ENCODE measurements at regions not wholly inside any gene's neighbourhood (a gene's known extent, or its start where the extent isn't known, plus 50 kb on each side); places are given as distances from the start of the nearest gene placed in this dataset.

- TF ChIP-seq ZNF274 (IDR thresholded peaks at IDR 0.05; ENCODE audit: low read depth, low read length): no peak
- no peak overlapping the region for H3K4me3 ChIP-seq (ENCODE audit: low read length)
These were observed 190.2 kb upstream of the GBE1 start for GRCh38 chr3:81951636-81952035.

DNA sequence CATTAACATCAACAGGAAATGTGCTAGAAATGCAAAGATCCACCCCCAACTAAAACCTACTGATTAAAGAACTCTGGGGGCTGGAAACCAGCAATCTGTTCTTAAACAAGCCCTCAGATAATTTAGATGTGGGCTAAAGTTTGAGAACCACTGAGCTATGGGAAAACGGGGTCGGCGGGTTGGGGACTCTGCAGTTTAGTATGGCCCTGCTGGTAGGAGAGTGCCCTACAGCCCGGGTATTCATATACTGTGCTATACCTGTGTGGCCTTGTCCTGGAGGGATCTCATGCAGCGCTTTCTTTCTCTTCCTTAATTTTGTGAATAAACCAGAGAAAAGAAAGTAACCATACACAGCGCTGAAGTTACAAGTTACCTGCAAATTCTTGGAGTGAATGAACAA lies 189.7 kb upstream of the GBE1 start:
- TF ChIP-seq ZNF274 (IDR thresholded peaks at IDR 0.05; ENCODE audit: low read depth, low read length): no peak
- no peak overlapping the region for H3K4me3 ChIP-seq (ENCODE audit: low read length)

DNA sequence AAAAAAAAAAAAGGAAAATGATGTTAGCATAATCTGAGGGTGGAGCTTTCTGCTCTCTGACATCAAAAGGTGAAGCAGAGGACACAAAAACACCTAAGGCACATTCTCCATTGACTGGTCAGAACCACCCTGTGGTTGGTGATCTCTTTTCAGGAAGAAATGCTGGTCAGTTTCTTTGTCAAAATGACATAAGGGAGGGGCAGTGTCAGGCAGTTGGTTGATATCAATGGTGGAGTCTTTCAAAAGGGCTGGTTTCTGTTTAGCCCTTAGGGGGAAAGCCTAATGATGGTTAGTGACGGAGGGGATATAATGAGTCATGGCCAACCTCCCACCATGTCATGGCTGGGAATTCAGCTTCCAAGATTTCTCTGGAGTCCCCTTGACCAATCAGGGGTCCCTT lies 185.9 kb upstream of the GBE1 start:
- no peak for TF ChIP-seq ZNF274 (IDR thresholded peaks at IDR 0.05; ENCODE audit: low read depth, low read length)
- H3K4me3 ChIP-seq (ENCODE audit: low read length): no peak overlapping the region

- H3K4me3 ChIP-seq (ENCODE audit: low read length): no peak overlapping the region
- TF ChIP-seq ZNF274 (IDR thresholded peaks at IDR 0.05; ENCODE audit: low read depth, low read length): no peak
These were observed 177.2 kb upstream of the GBE1 start for GRCh38 chr3:81938681-81939080.

DNA sequence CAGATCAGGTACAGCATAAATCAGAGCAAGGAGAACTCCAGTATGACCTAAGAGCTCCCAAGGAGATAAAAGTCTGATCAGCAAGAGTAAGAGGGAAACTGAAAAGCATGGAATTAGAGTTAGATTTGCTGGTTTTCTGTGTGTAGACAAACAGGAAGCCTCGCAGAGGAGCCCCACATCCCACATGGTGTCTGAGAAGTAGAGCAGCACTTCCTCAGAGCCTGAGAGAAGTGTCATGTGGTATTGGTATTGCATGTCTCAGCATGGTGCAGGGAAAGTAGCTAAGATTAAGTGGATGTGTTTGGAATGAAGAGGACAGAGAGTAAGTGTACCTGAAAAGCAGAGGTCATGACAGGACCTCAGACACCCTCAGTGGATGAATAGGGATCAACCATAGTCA lies 175.4 kb upstream of the GBE1 start:
- no peak overlapping the region for H3K4me3 ChIP-seq (ENCODE audit: low read length)
- no peak for TF ChIP-seq ZNF274 (IDR thresholded peaks at IDR 0.05; ENCODE audit: low read depth, low read length)

- no peak for TF ChIP-seq ZNF274 (IDR thresholded peaks at IDR 0.05; ENCODE audit: low read depth, low read length)
- no peak overlapping the region for H3K4me3 ChIP-seq (ENCODE audit: low read length)
These were observed 171.2 kb upstream of the GBE1 start for GRCh38 chr3:81932681-81933080.

- no peak overlapping the region for H3K4me3 ChIP-seq (ENCODE audit: low read length)
- no peak for TF ChIP-seq ZNF274 (IDR thresholded peaks at IDR 0.05; ENCODE audit: low read depth, low read length)
These were observed 170.1 kb upstream of the GBE1 start for GRCh38 chr3:81931265-81932251.

GRCh38 chr3:81929697-81930096 lies 168.3 kb upstream of the GBE1 start:
- H3K4me3 ChIP-seq (ENCODE audit: low read length): no peak overlapping the region
- no peak for TF ChIP-seq ZNF274 (IDR thresholded peaks at IDR 0.05; ENCODE audit: low read depth, low read length)

- no peak for TF ChIP-seq ZNF274 (IDR thresholded peaks at IDR 0.05; ENCODE audit: low read depth, low read length)
- H3K4me3 ChIP-seq (ENCODE audit: low read length): no peak overlapping the region
These were observed 166.4 kb upstream of the GBE1 start for GRCh38 chr3:81927811-81928210.

GRCh38 chr3:81925385-81925784 lies 163.9 kb upstream of the GBE1 start:
- TF ChIP-seq ZNF274 (IDR thresholded peaks at IDR 0.05; ENCODE audit: low read depth, low read length): no peak
- H3K4me3 ChIP-seq (ENCODE audit: low read length): no peak overlapping the region

DNA sequence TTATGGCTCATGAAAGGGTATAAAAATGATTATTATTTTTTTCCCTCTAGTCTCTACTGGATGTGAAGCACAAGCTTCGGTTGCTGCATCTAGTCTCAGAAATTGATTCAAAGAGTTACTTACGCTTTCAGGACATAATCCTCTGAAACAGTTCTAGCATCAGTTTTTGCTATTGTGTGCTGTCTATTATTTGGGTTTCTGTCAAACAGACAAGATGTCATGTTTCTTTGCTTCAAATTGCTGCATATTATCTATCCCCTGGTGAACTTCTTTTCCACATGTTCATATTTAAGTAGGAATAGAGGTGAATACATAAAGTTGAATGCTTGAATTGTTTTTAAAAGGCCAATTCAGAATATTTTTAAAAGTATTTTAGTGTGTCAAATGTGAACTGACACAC lies 161.6 kb upstream of the GBE1 start:
- H3K4me3 ChIP-seq (ENCODE audit: low read length): no peak overlapping the region
- TF ChIP-seq ZNF274 (IDR thresholded peaks at IDR 0.05; ENCODE audit: low read depth, low read length): no peak

- no peak for TF ChIP-seq ZNF274 (IDR thresholded peaks at IDR 0.05; ENCODE audit: low read depth, low read length)
- no peak overlapping the region for H3K4me3 ChIP-seq (ENCODE audit: low read length)
These were observed 161.0 kb upstream of the GBE1 start for GRCh38 chr3:81922404-81922803.

GRCh38 chr3:81920816-81921215 lies 159.4 kb upstream of the GBE1 start:
- TF ChIP-seq ZNF274 (IDR thresholded peaks at IDR 0.05; ENCODE audit: low read depth, low read length): no peak
- H3K4me3 ChIP-seq (ENCODE audit: low read length): no peak overlapping the region

GRCh38 chr3:81916890-81917289 lies 155.4 kb upstream of the GBE1 start:
- H3K4me3 ChIP-seq (ENCODE audit: low read length): no peak overlapping the region
- TF ChIP-seq ZNF274 (IDR thresholded peaks at IDR 0.05; ENCODE audit: low read depth, low read length): no peak

DNA sequence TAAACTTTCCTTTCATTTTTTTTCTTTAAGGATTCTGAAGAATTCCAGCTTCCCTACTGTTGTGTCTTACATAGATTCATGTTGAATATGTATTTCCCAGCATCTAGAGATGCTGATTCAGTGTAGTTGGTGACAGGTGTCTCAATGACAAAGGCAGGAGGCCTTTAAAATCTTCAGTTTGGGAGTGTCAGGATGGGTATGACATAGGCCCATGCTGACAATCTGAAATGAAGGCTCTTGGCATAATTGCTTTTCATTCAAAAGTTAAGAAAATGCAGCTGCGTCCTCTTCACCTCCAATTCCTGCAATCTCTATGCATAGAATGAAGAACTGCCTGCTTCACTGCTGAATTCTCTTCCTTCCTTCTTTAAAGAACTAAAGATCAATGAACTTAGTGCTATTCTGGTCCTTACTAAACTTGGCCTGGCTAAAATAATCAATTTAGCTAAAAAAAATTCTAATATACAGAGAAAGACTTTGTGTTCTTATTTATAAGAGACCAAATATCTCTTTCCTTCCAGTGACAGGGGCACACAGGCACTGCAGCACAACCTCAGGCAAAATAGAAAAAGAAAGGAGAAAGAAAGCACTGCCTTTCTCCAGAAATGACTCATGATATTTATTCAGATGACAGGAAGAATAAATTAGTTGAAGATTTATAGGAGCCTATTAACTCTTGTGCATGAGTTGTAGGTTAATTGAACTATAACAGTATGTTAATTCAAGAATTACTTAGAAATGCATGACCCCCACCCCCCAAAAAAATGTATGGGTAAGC lies 152.6 kb upstream of the GBE1 start:
- no peak overlapping the region for H3K4me3 ChIP-seq (ENCODE audit: low read length)
- no peak for TF ChIP-seq ZNF274 (IDR thresholded peaks at IDR 0.05; ENCODE audit: low read depth, low read length)
